ENCODE measurements at regions not wholly inside any gene's neighbourhood (a gene's known extent, or its start where the extent isn't known, plus 50 kb on each side); places are given as distances from the start of the nearest gene placed in this dataset.
"Not testable (repeated sequence)": the region's sequence is repeated elsewhere in the genome, so short reads cannot be mapped to it uniquely, and the experiment has no call there.

- Histone ChIP-seq H3K4me1 (ENCODE audit: control insufficient read depth, insufficient read depth, low read length) (no peaks in the 10 kb centered on the region), H3K27me3 (ENCODE audit: control insufficient read depth, insufficient read depth, low read length, poor library complexity, severe bottlenecking) (no peaks in the 10 kb centered on the region), H3K9me3 (ENCODE audit: control insufficient read depth, low read length) (no peaks in the 10 kb centered on the region), H3K27ac (ENCODE audit: insufficient read depth, low read depth, low read length, poor library complexity, severe bottlenecking) (no peak overlapping the region), H3K4me3 (ENCODE audit: insufficient read depth, low read depth, low read length) (no peak overlapping the region), H3K36me3 (ENCODE audit: control insufficient read depth, insufficient read depth, low read length) (no peaks in the 10 kb centered on the region)
- WGBS, 2 experiments: 83 to 94% methylated on average over 1 to 2 of the region's 2 CpGs
Observed at GRCh38 chr2:209181984-209182383, 241.9 kb upstream of the MAP2 start.

- not testable (repeated sequence) for H3K27me3 ChIP-seq (ENCODE audit: control insufficient read depth, insufficient read depth, low read length, poor library complexity, severe bottlenecking); H3K27ac ChIP-seq (ENCODE audit: insufficient read depth, low read depth, low read length, poor library complexity, severe bottlenecking); H3K9me3 ChIP-seq (ENCODE audit: control insufficient read depth, low read length); H3K4me3 ChIP-seq (ENCODE audit: insufficient read depth, low read depth, low read length); H3K36me3 ChIP-seq (ENCODE audit: control insufficient read depth, insufficient read depth, low read length); H3K4me1 ChIP-seq (ENCODE audit: control insufficient read depth, insufficient read depth, low read length)
- 63 to 100% methylated on average over 1 of the region's 1 CpG for WGBS, 2 experiments
Observed at GRCh38 chr2:209186886-209187285, 237.0 kb upstream of the MAP2 start.

GRCh38 chr2:209189893-209190292 is 234.0 kb upstream of the MAP2 start:
- Histone ChIP-seq H3K9me3 (ENCODE audit: control insufficient read depth, low read length) (no peaks in the 10 kb centered on the region), H3K27ac (ENCODE audit: insufficient read depth, low read depth, low read length, poor library complexity, severe bottlenecking) (no peak overlapping the region), H3K4me3 (ENCODE audit: insufficient read depth, low read depth, low read length) (no peak overlapping the region), H3K4me1 (ENCODE audit: control insufficient read depth, insufficient read depth, low read length) (no peaks in the 10 kb centered on the region), H3K27me3 (ENCODE audit: control insufficient read depth, insufficient read depth, low read length, poor library complexity, severe bottlenecking) (no peaks in the 10 kb centered on the region), H3K36me3 (ENCODE audit: control insufficient read depth, insufficient read depth, low read length) (no peaks in the 10 kb centered on the region)
- WGBS, 2 experiments: 92 to 97% methylated on average over 1 of the region's 1 CpG

GRCh38 chr2:209191139-209191538 is 232.7 kb upstream of the MAP2 start:
- H3K4me1 ChIP-seq (ENCODE audit: control insufficient read depth, insufficient read depth, low read length): no peaks in the 10 kb centered on the region
- no peaks in the 10 kb centered on the region for H3K36me3 ChIP-seq (ENCODE audit: control insufficient read depth, insufficient read depth, low read length)
- H3K4me3 ChIP-seq (ENCODE audit: insufficient read depth, low read depth, low read length): no peak overlapping the region
- no peak overlapping the region for H3K27ac ChIP-seq (ENCODE audit: insufficient read depth, low read depth, low read length, poor library complexity, severe bottlenecking)
- H3K9me3 ChIP-seq (ENCODE audit: control insufficient read depth, low read length): no peaks in the 10 kb centered on the region
- H3K27me3 ChIP-seq (ENCODE audit: control insufficient read depth, insufficient read depth, low read length, poor library complexity, severe bottlenecking): no peaks in the 10 kb centered on the region

GRCh38 chr2:209194717-209195116 is 229.1 kb upstream of the MAP2 start:
- no peaks in the 10 kb centered on the region for H3K27me3 ChIP-seq (ENCODE audit: control insufficient read depth, insufficient read depth, low read length, poor library complexity, severe bottlenecking)
- no peaks in the 10 kb centered on the region for H3K4me1 ChIP-seq (ENCODE audit: control insufficient read depth, insufficient read depth, low read length)
- no peaks in the 10 kb centered on the region for H3K36me3 ChIP-seq (ENCODE audit: control insufficient read depth, insufficient read depth, low read length)
- H3K9me3 ChIP-seq (ENCODE audit: control insufficient read depth, low read length): no peaks in the 10 kb centered on the region
- H3K27ac ChIP-seq (ENCODE audit: insufficient read depth, low read depth, low read length, poor library complexity, severe bottlenecking): no peak overlapping the region
- 92% methylated on average over 1 to 2 of the region's 2 CpGs for WGBS, 2 experiments
- no peak overlapping the region for H3K4me3 ChIP-seq (ENCODE audit: insufficient read depth, low read depth, low read length)

- WGBS, 2 experiments: 57 to 60% methylated on average over 7 to 9 of the region's 9 CpGs
Observed at GRCh38 chr2:209208211-209208610, 215.6 kb upstream of the MAP2 start.

GRCh38 chr2:209209943-209210342 is 213.9 kb upstream of the MAP2 start:
- Histone ChIP-seq H3K4me1 (ENCODE audit: control insufficient read depth, insufficient read depth, low read length) (no peaks in the 10 kb centered on the region), H3K27me3 (ENCODE audit: control insufficient read depth, insufficient read depth, low read length, poor library complexity, severe bottlenecking) (no peaks in the 10 kb centered on the region), H3K36me3 (ENCODE audit: control insufficient read depth, insufficient read depth, low read length) (no peaks in the 10 kb centered on the region), H3K9me3 (ENCODE audit: control insufficient read depth, low read length) (no peaks in the 10 kb centered on the region), H3K27ac (ENCODE audit: insufficient read depth, low read depth, low read length, poor library complexity, severe bottlenecking) (no peak overlapping the region), H3K4me3 (ENCODE audit: insufficient read depth, low read depth, low read length) (no peak overlapping the region)
- 91 to 94% methylated on average over 4 of the region's 4 CpGs for WGBS, 2 experiments

More at GRCh38 chr2:209208211-209208610, 215.6 kb upstream of the MAP2 start:
- H3K27ac ChIP-seq (ENCODE audit: insufficient read depth, low read depth, low read length, poor library complexity, severe bottlenecking): no peak overlapping the region
- no peaks in the 10 kb centered on the region for H3K27me3 ChIP-seq (ENCODE audit: control insufficient read depth, insufficient read depth, low read length, poor library complexity, severe bottlenecking)
- no peaks in the 10 kb centered on the region for H3K9me3 ChIP-seq (ENCODE audit: control insufficient read depth, low read length)
- no peaks in the 10 kb centered on the region for H3K4me1 ChIP-seq (ENCODE audit: control insufficient read depth, insufficient read depth, low read length)
- no peaks in the 10 kb centered on the region for H3K36me3 ChIP-seq (ENCODE audit: control insufficient read depth, insufficient read depth, low read length)
- H3K4me3 ChIP-seq (ENCODE audit: insufficient read depth, low read depth, low read length): no peak overlapping the region

GRCh38 chr2:209230560-209230959 is 193.3 kb upstream of the MAP2 start:
- 100% methylated on average over 1 of the region's 2 CpGs for WGBS, 2 experiments
- no peak overlapping the region for H3K27ac ChIP-seq (ENCODE audit: insufficient read depth, low read depth, low read length, poor library complexity, severe bottlenecking)
- H3K4me3 ChIP-seq (ENCODE audit: insufficient read depth, low read depth, low read length): no peak overlapping the region
- H3K4me1 ChIP-seq (ENCODE audit: control insufficient read depth, insufficient read depth, low read length): no peaks in the 10 kb centered on the region
- no peaks in the 10 kb centered on the region for H3K36me3 ChIP-seq (ENCODE audit: control insufficient read depth, insufficient read depth, low read length)
- H3K9me3 ChIP-seq (ENCODE audit: control insufficient read depth, low read length): no peaks in the 10 kb centered on the region
- H3K27me3 ChIP-seq (ENCODE audit: control insufficient read depth, insufficient read depth, low read length, poor library complexity, severe bottlenecking): no peaks in the 10 kb centered on the region

GRCh38 chr2:209236377-209236776 is 187.5 kb upstream of the MAP2 start:
- Histone ChIP-seq H3K4me3 (ENCODE audit: insufficient read depth, low read depth, low read length) (no peak overlapping the region), H3K27ac (ENCODE audit: insufficient read depth, low read depth, low read length, poor library complexity, severe bottlenecking) (no peak overlapping the region), H3K4me1 (ENCODE audit: control insufficient read depth, insufficient read depth, low read length) (no peaks in the 10 kb centered on the region), H3K27me3 (ENCODE audit: control insufficient read depth, insufficient read depth, low read length, poor library complexity, severe bottlenecking) (no peaks in the 10 kb centered on the region), H3K36me3 (ENCODE audit: control insufficient read depth, insufficient read depth, low read length) (no peaks in the 10 kb centered on the region), H3K9me3 (ENCODE audit: control insufficient read depth, low read length) (no peaks in the 10 kb centered on the region)
- 53 to 66% methylated on average over 2 of the region's 2 CpGs for WGBS, 2 experiments

GRCh38 chr2:209238765-209239584 is 184.9 kb upstream of the MAP2 start:
- Histone ChIP-seq H3K4me1 (ENCODE audit: control insufficient read depth, insufficient read depth, low read length) (no peaks in the 10 kb centered on the region), H3K9me3 (ENCODE audit: control insufficient read depth, low read length) (no peaks in the 10 kb centered on the region), H3K27ac (ENCODE audit: insufficient read depth, low read depth, low read length, poor library complexity, severe bottlenecking) (no peak overlapping the region), H3K4me3 (ENCODE audit: insufficient read depth, low read depth, low read length) (no peak overlapping the region), H3K27me3 (ENCODE audit: control insufficient read depth, insufficient read depth, low read length, poor library complexity, severe bottlenecking) (no peaks in the 10 kb centered on the region), H3K36me3 (ENCODE audit: control insufficient read depth, insufficient read depth, low read length) (no peaks in the 10 kb centered on the region)
- 89 to 100% methylated on average over 1 of the region's 3 CpGs for WGBS, 2 experiments

GRCh38 chr2:209239585-209239938 is 184.3 kb upstream of the MAP2 start:
- 44 to 46% methylated on average over 1 of the region's 2 CpGs for WGBS, 2 experiments
- H3K4me3 ChIP-seq (ENCODE audit: insufficient read depth, low read depth, low read length): no peak overlapping the region

More at GRCh38 chr2:209239585-209239938, 184.3 kb upstream of the MAP2 start:
- Histone ChIP-seq H3K27ac (ENCODE audit: insufficient read depth, low read depth, low read length, poor library complexity, severe bottlenecking) (no peak overlapping the region), H3K4me1 (ENCODE audit: control insufficient read depth, insufficient read depth, low read length) (no peaks in the 10 kb centered on the region), H3K27me3 (ENCODE audit: control insufficient read depth, insufficient read depth, low read length, poor library complexity, severe bottlenecking) (no peaks in the 10 kb centered on the region), H3K9me3 (ENCODE audit: control insufficient read depth, low read length) (no peaks in the 10 kb centered on the region), H3K36me3 (ENCODE audit: control insufficient read depth, insufficient read depth, low read length) (no peaks in the 10 kb centered on the region)
